ENCODE measurements at regions not wholly inside any gene's neighbourhood (a gene's known extent, or its start where the extent isn't known, plus 50 kb on each side); places are given as distances from the start of the nearest gene placed in this dataset.

DNA sequence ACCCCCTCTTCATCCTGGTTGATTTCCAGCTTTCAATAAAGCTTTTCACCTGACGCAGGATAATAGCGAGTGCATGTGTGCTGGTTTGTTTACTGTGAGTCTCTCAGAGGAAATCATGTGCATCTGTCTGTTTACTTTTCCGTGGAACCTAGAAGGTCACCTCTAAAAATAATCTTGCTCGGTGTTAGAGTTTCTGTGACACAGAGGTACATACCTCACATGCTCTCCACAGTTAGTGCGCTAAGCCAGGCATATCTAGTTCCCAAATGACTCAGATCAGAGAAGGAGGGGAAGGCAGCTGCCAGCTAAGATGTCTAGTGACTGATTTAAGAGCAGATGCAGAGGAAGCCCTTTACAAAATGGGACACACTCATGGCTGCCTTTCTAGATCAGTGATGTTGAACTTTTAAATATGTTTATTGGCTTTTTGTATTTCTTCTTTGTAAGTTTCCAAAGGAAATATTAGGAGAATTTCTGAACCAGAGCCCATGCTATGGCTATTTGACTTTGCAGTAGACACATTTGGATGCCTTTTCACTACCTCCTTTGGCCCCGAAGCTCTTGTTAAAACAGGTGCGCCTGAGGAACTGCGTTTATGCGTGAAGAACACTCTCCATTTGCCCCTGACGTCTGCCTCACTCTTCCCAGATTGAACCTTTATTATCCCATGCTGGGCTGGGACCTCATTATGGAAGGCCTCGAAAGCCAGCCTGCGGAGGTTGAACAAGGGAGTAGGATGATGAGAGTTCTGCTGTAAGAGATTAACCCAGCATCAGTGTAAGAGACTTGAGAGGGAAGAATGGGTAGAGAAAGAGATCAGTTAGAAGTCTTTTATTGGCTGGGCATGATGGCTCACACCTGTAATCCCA is 145.6 kb downstream of the FAM161A start:
- peaks cover 23% of the 10 kb centered on the region for H3K4me1 Mint-ChIP-seq
- no peaks in the 10 kb centered on the region for H3K9me3 Mint-ChIP-seq
- H3K27ac Mint-ChIP-seq, result peak overlapping the region; percentile 98
- H3K36me3 Mint-ChIP-seq, result no peaks in the 10 kb centered on the region
- H3K4me3 Mint-ChIP-seq, result peak overlapping the region; percentile 53
- ATAC-seq, result peak; percentile 99
- H3K27me3 Mint-ChIP-seq, result no peaks in the 10 kb centered on the region

DNA sequence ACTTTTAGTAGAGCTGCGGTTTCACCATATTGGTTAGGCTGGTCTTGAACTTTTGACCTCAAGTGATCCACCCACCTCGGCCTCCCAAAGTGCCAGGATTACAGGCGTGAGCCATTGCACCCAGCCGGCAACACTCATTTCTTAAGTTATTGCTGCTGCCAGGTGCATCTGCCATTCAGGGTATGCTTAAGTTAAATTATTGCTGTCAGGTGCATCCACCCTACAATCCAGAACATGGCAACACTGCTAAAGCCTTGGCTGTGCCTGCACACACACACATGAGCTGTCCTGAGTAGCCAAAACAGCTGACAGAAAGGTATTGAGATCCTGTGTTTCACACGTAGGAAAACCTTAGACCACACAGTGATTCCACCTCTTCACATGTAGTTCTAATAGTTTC is 148.2 kb downstream of the FAM161A start:
- Mint-ChIP-seq H3K9me3 (no peaks in the 10 kb centered on the region), H3K4me1 (peaks cover 23% of the 10 kb centered on the region), H3K27ac (no peak overlapping the region), H3K36me3 (no peaks in the 10 kb centered on the region), H3K4me3 (no peak overlapping the region), H3K27me3 (no peaks in the 10 kb centered on the region)
- no peak for ATAC-seq

GRCh38 chr2:61704364-61704763 is 149.5 kb downstream of the FAM161A start:
- Mint-ChIP-seq H3K27me3 (no peaks in the 10 kb centered on the region), H3K36me3 (no peaks in the 10 kb centered on the region), H3K27ac (peak overlapping the region; percentile 25), H3K4me3 (no peak overlapping the region), H3K9me3 (no peaks in the 10 kb centered on the region), H3K4me1 (peaks cover 23% of the 10 kb centered on the region)
- no peak for ATAC-seq

GRCh38 chr2:61702088-61702467 is 151.8 kb downstream of the FAM161A start:
- Mint-ChIP-seq H3K27ac (no peak overlapping the region), H3K36me3 (no peaks in the 10 kb centered on the region), H3K27me3 (no peaks in the 10 kb centered on the region), H3K9me3 (no peaks in the 10 kb centered on the region), H3K4me3 (no peak overlapping the region), H3K4me1 (peaks cover 6% of the 10 kb centered on the region)
- ATAC-seq, result no peak

- Mint-ChIP-seq H3K4me1 (peaks cover 3% of the 10 kb centered on the region), H3K36me3 (no peaks in the 10 kb centered on the region), H3K27ac (no peak overlapping the region), H3K9me3 (no peaks in the 10 kb centered on the region), H3K4me3 (no peak overlapping the region), H3K27me3 (no peaks in the 10 kb centered on the region)
- no peak for ATAC-seq
Observed at GRCh38 chr2:61700464-61700863, 153.4 kb downstream of the FAM161A start.

DNA sequence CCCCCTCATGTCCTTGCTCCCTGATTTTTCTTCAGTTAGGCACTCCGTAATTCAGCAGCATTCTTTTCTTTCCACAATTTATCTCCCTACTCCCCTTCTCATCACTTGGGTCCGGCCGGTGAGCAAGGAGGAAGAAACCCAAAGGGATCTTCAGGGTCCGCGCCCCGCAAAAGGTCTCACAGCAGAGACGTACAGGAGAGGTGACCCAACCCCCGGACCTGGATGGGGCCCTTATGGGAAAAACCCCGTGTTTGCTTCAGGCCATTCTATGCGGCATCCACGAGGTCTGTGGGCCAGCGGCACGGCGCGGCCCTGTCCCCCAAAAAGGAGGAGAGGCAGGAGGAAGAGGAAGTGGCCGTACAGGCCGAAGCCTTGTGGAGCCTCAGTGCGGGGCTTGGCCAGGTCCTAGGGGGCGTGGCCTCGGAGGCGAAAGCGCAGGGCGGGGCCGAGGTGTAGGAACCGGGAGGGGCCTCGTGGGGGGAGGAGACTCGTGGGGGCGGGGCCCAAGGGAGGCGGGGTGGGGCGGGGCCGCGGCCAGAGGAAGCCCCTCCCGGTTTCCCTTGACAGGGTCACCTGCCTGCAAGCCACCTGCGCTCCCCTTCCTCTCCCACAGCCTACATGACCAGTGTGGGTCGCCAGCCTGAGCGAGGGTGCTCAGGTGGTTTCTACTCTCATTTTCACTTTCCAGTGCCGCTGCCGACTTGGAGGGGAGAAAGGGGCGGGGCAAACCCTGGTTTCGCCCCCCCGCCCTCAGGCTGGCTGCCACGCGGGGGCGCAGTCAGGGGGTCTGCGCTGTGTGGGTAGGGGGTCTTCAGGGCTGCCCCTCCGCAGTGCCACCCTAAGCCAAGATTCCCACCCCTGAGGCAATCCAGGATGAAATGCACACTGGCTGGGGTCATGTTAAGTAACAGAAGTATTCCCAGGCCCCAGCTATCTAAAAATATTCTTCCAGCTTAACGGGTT is 156.4 kb upstream of the XPO1 start:
- Mint-ChIP-seq H3K27me3 (no peaks in the 10 kb centered on the region), H3K27ac (peak overlapping the region; percentile 86), H3K36me3 (no peaks in the 10 kb centered on the region), H3K4me1 (peaks cover 9% of the 10 kb centered on the region), H3K4me3 (peak overlapping the region; percentile 83), H3K9me3 (no peaks in the 10 kb centered on the region)
- peak; percentile 98 for ATAC-seq

DNA sequence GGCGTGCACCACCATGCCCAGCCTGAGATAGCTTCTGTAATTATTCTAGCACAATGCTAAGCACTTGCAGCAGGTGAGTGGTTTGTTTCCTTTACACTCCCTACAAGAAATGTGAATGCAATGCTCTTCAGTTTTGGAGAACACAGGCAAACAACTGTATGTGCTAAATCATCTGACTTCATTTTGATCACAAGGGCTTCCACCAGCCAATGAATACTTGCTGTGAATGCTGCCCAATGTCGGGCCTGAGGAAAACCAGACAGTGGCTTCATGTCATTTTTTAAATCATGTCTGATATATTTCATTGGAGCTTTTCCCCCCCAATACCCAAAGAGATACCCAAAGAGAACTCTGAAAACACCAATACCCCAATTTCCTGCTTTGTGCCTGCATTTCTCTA is 155.6 kb upstream of the XPO1 start:
- peak overlapping the region; percentile 83 for H3K4me3 Mint-ChIP-seq
- H3K4me1 Mint-ChIP-seq, result peaks cover 9% of the 10 kb centered on the region
- no peaks in the 10 kb centered on the region for H3K9me3 Mint-ChIP-seq
- H3K36me3 Mint-ChIP-seq, result no peaks in the 10 kb centered on the region
- no peak for ATAC-seq
- H3K27me3 Mint-ChIP-seq, result no peaks in the 10 kb centered on the region
- peak overlapping the region; percentile 86 for H3K27ac Mint-ChIP-seq

GRCh38 chr2:61690078-61690596 is 152.0 kb upstream of the XPO1 start:
- no peak for ATAC-seq
- peaks cover 2% of the 10 kb centered on the region for H3K27me3 Mint-ChIP-seq
- H3K27ac Mint-ChIP-seq, result no peak overlapping the region

DNA sequence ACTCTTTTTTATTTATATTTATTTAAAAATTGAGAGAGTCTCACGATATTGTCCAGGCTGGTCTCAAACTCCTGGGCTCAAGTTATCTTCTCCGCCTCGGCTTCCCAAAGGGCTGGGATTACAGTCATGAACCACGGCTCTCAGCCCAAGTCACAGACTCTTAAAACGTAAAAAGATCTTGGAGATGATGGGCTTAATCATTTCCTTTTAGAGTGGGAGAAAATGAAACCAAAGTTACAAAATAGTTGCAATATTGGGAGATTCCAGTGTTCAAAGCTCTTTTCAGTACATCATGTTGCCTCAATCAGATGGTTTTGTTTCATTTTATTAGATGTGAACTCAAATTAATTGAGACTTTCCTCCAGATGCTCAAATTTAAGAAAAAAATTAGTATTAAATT is 151.4 kb upstream of the XPO1 start:
- Mint-ChIP-seq H3K4me3 (no peak overlapping the region), H3K9me3 (no peaks in the 10 kb centered on the region), H3K4me1 (peaks cover 9% of the 10 kb centered on the region), H3K27ac (no peak overlapping the region), H3K36me3 (no peaks in the 10 kb centered on the region), H3K27me3 (peaks cover 7% of the 10 kb centered on the region)
- ATAC-seq, result no peak

More at GRCh38 chr2:61690078-61690596, 152.0 kb upstream of the XPO1 start:
- H3K4me3 Mint-ChIP-seq, result no peak overlapping the region
- H3K9me3 Mint-ChIP-seq, result no peaks in the 10 kb centered on the region
- H3K4me1 Mint-ChIP-seq, result peaks cover 9% of the 10 kb centered on the region
- H3K36me3 Mint-ChIP-seq, result no peaks in the 10 kb centered on the region

GRCh38 chr2:61688369-61689334 is 150.5 kb upstream of the XPO1 start:
- no peak overlapping the region for H3K27ac Mint-ChIP-seq
- no peak overlapping the region for H3K4me3 Mint-ChIP-seq
- peak; percentile 34 for ATAC-seq
- H3K36me3 Mint-ChIP-seq, result no peaks in the 10 kb centered on the region
- peaks cover under 1% of the 10 kb centered on the region for H3K4me1 Mint-ChIP-seq
- peaks cover 14% of the 10 kb centered on the region for H3K27me3 Mint-ChIP-seq
- H3K9me3 Mint-ChIP-seq, result no peaks in the 10 kb centered on the region

DNA sequence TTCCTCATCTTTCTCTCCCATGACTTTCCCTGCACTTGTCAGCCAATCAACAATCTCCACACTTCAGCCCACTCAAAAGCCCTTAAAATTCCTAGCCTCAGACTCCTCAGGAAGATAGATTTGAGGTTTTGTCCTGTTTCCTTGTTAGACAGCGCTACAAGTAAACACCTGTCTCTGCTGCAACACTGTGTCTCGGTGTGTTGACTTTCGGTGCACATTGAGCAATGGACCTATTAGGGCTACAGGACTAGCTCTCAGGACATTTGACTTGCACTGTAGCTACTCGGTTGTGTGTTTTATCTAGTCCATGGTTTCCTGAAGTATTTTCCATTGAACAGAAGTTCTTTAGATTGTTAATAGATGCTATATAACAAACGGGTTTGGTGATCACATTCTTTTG is 140.9 kb upstream of the XPO1 start:
- Mint-ChIP-seq H3K4me1 (no peaks in the 10 kb centered on the region), H3K27ac (no peak overlapping the region), H3K36me3 (peaks cover 21% of the 10 kb centered on the region), H3K27me3 (peaks cover 12% of the 10 kb centered on the region), H3K4me3 (no peak overlapping the region), H3K9me3 (peaks cover 20% of the 10 kb centered on the region)
- no peak for ATAC-seq

- no peak for ATAC-seq
- peaks cover 22% of the 10 kb centered on the region for H3K36me3 Mint-ChIP-seq
- peaks cover 10% of the 10 kb centered on the region for H3K27me3 Mint-ChIP-seq
- no peaks in the 10 kb centered on the region for H3K4me1 Mint-ChIP-seq
- H3K27ac Mint-ChIP-seq, result no peak overlapping the region
- peaks cover 23% of the 10 kb centered on the region for H3K9me3 Mint-ChIP-seq
- H3K4me3 Mint-ChIP-seq, result no peak overlapping the region
Observed at GRCh38 chr2:61677942-61678341, 139.8 kb upstream of the XPO1 start.

GRCh38 chr2:61677306-61677705 is 139.2 kb upstream of the XPO1 start:
- ATAC-seq, result no peak
- peaks cover 23% of the 10 kb centered on the region for H3K9me3 Mint-ChIP-seq
- no peaks in the 10 kb centered on the region for H3K4me1 Mint-ChIP-seq
- H3K4me3 Mint-ChIP-seq, result no peak overlapping the region
- peaks cover 10% of the 10 kb centered on the region for H3K27me3 Mint-ChIP-seq
- no peak overlapping the region for H3K27ac Mint-ChIP-seq
- peaks cover 22% of the 10 kb centered on the region for H3K36me3 Mint-ChIP-seq

GRCh38 chr2:61675204-61675603 is 137.0 kb upstream of the XPO1 start:
- Mint-ChIP-seq H3K4me1 (peaks cover 18% of the 10 kb centered on the region), H3K27me3 (no peaks in the 10 kb centered on the region), H3K4me3 (no peak overlapping the region), H3K27ac (no peak overlapping the region), H3K9me3 (peaks cover 23% of the 10 kb centered on the region), H3K36me3 (peaks cover 22% of the 10 kb centered on the region)
- ATAC-seq, result no peak

Measured in stimulated activated memory B cell treated with anti-CD40 and anti-IgM and Interleukin-4, amounts not matched to agents 10 μg/mL and 1 μg/mL and 100 μg/mL, for 72 hours (primary cell).